ENCODE measurements at regions not wholly inside any gene's neighbourhood (a gene's known extent, or its start where the extent isn't known, plus 50 kb on each side); places are given as distances from the start of the nearest gene placed in this dataset.

DNA sequence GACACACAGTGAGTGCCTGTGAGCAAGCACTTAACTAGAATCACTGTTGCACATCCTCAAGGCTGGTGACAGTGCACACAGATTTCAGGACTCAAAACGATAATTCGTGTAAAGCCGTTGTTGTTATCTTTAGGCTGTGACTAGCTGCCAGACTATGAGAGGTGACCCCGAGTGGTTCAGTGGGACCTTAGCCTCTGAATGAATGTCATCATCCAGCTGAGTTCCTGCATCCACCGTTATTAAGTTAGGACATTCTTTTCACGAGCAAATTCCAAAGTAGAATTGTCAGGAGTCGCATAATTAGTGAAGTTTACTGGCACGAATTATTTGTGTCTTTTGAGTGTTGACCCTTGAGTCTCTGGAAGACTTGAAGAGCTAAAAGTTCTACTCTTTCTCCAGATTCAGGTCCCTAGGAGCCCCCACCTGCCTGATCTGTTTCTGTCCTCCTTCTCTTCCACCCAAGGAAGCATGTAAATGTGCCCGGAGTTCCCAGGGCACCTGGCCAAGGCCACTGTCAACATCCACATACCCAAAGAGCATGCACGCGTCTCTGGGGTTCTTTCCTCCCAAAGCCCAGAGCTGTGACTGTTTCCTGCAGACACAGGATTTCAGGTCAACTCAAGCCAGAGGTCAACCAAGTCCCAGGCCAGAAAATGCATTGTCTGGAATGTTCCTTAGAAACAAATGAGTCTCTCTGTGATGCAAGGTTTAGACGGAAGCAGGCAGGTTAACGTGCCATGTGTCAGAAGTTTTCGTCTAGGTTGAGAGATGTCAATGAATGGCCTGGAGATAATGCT lies 207.2 kb downstream of the TOMM20 start:
- TF ChIP-seq, protein P1, sequence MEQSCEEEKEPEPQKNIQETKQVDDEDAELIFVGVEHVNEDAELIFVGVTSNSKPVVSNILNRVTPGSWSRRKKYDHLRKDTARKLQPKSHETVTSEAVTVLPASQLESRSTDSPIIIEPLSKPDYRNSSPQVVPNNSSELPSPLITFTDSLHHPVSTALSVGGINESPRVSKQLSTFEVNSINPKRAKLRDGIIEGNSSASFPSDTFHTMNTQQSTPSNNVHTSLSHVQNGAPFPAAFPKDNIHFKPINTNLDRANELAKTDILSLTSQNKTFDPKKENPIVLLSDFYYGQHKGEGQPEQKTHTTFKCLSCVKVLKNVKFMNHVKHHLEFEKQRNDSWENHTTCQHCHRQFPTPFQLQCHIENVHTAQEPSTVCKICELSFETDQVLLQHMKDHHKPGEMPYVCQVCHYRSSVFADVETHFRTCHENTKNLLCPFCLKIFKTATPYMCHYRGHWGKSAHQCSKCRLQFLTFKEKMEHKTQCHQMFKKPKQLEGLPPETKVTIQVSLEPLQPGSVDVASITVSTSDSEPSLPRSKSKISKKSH (CRISPR knock-in tag; IDR thresholded peaks at IDR 0.05) = no peak
- TF ChIP-seq DPF2 (IDR thresholded peaks at IDR 0.05) = no peak

Measured in K562 (cell line).